ENCODE measurements at regions not wholly inside any gene's neighbourhood (a gene's known extent, or its start where the extent isn't known, plus 50 kb on each side); places are given as distances from the start of the nearest gene placed in this dataset.
"Not testable (repeated sequence)": the region's sequence is repeated elsewhere in the genome, so short reads cannot be mapped to it uniquely, and the experiment has no call there.

GRCh38 chr6:135680964-135681913 lies 170.3 kb upstream of the PDE7B start:
- Histone ChIP-seq H3K79me2 (ENCODE audit: low read length) (no peaks in the 10 kb centered on the region), H3K4me3 (ENCODE audit: low read length) (no peak overlapping the region), H3K9ac (ENCODE audit: low read length) (0 out of 2 replicates have a peak overlapping the region, but pooled peaks have one; percentile 22), H3K4me2 (ENCODE audit: low read length) (peak overlapping the region; percentile 51), H3K9me3 (ENCODE audit: low read length) (no peaks in the 10 kb centered on the region), H2AFZ (ENCODE audit: low read length) (no peak overlapping the region), H3K4me1 (ENCODE audit: insufficient read depth, low read length) (peaks cover 10% of the 10 kb centered on the region), H4K20me1 (ENCODE audit: low read length) (no peaks in the 10 kb centered on the region), H3F3A (ENCODE audit: low read length, unreplicated experiment) (no peaks in the 10 kb centered on the region), H3K27ac (ENCODE audit: low read length) (peak overlapping the region; percentile 82), H3K36me3 (ENCODE audit: low read depth, low read length) (no peaks in the 10 kb centered on the region), H3K9me2 (replicated peaks; ENCODE audit: low read length) (no peaks in the 10 kb centered on the region), H3K27me3 (ENCODE audit: low read length) (no peaks in the 10 kb centered on the region)
- POLR2A ChIA-PET (ENCODE audit: unreplicated experiment) = interaction anchor here (0.6 to 0.7 kb wide), 5 partner anchors 183 to 1960 kb away, joined by 3 to 18 read pairs (median 7); no protein-coding TSS in a partner anchor
- CTCF ChIA-PET = interaction anchor here (0.6 kb wide), 1 partner anchor 143 kb away, joined by 3 read pairs; no protein-coding TSS in a partner anchor
- ATAC-seq (peak; percentile 92), DNase-seq (peak; percentile 73)
- intact Hi-C loops (cut with micrococcal nuclease) = loop anchor here (5.0 kb wide), 1 partner anchor 41 kb away; no protein-coding TSS in a partner anchor
- BruUV-seq (replicated peaks) = no TSS peak
- TF ChIP-seq, protein P1, sequence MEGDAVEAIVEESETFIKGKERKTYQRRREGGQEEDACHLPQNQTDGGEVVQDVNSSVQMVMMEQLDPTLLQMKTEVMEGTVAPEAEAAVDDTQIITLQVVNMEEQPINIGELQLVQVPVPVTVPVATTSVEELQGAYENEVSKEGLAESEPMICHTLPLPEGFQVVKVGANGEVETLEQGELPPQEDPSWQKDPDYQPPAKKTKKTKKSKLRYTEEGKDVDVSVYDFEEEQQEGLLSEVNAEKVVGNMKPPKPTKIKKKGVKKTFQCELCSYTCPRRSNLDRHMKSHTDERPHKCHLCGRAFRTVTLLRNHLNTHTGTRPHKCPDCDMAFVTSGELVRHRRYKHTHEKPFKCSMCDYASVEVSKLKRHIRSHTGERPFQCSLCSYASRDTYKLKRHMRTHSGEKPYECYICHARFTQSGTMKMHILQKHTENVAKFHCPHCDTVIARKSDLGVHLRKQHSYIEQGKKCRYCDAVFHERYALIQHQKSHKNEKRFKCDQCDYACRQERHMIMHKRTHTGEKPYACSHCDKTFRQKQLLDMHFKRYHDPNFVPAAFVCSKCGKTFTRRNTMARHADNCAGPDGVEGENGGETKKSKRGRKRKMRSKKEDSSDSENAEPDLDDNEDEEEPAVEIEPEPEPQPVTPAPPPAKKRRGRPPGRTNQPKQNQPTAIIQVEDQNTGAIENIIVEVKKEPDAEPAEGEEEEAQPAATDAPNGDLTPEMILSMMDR (conservative IDR thresholded peaks at IDR 0.05; ENCODE audit: low read depth, low read length) = no peak
- no peak for TF ChIP-seq EZH2 (IDR thresholded peaks at IDR 0.05; ENCODE audit: low read length, unreplicated experiment)
- no peak for TF ChIP-seq EZH2phosphoT487 (IDR thresholded peaks at IDR 0.05; ENCODE audit: borderline replicate concordance, low read length)

- ChIA-PET POLR2A (ENCODE audit: unreplicated experiment) (no interaction called here), CTCF (no interaction called here)
- H3K4me2 ChIP-seq (ENCODE audit: low read length) = no peak overlapping the region
- no peak overlapping the region for H2AFZ ChIP-seq (ENCODE audit: low read length)
- H3K36me3 ChIP-seq (ENCODE audit: low read depth, low read length) = no peaks in the 10 kb centered on the region
- no peaks in the 10 kb centered on the region for H3K9me2 ChIP-seq (replicated peaks; ENCODE audit: low read length)
- no peaks in the 10 kb centered on the region for H3K9me3 ChIP-seq (ENCODE audit: low read length)
- H3K79me2 ChIP-seq (ENCODE audit: low read length) = no peaks in the 10 kb centered on the region
- no peaks in the 10 kb centered on the region for H3F3A ChIP-seq (ENCODE audit: low read length, unreplicated experiment)
- BruUV-seq (replicated peaks) = no TSS peak
- ATAC-seq = peak; percentile 48
- intact Hi-C loops (cut with micrococcal nuclease) = no loop called here
- H3K4me1 ChIP-seq (ENCODE audit: insufficient read depth, low read length) = peaks cover 7% of the 10 kb centered on the region; the same call in 1 of the 2 replicates
- no peaks in the 10 kb centered on the region for H3K27me3 ChIP-seq (ENCODE audit: low read length)
- no peak overlapping the region for H3K9ac ChIP-seq (ENCODE audit: low read length)
- H4K20me1 ChIP-seq (ENCODE audit: low read length) = no peaks in the 10 kb centered on the region
- no peak for TF ChIP-seq EZH2phosphoT487 (IDR thresholded peaks at IDR 0.05; ENCODE audit: borderline replicate concordance, low read length)
- TF ChIP-seq, protein P1 (conservative IDR thresholded peaks at IDR 0.05; ENCODE audit: low read depth, low read length) = no peak
- no peak for TF ChIP-seq EZH2 (IDR thresholded peaks at IDR 0.05; ENCODE audit: low read length, unreplicated experiment)
- H3K27ac ChIP-seq (ENCODE audit: low read length) = peak overlapping the region; percentile 42
- DNase-seq = peak; percentile 17
- H3K4me3 ChIP-seq (ENCODE audit: low read length) = no peak overlapping the region
These were observed 164.7 kb upstream of the PDE7B start for GRCh38 chr6:135686784-135687301.

DNA sequence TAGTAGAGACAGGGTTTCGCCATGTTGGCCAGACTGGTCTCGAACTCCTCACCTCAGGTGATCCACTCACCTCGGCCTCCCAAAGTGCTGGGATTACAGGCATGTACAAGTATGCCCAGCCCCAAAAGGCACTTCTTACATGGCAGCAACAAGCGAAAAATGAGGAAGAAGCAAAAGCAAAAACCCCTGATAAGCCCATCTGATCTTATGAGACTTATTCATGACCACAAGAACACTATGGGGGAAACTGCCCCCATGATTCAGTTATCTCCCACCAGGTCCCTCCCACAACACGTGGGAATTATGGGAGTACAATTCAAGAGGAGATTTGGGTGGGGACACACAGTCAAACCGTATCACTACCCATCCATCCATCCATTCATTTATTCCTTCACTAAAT lies 163.0 kb upstream of the PDE7B start:
- BruUV-seq (replicated peaks); H4K20me1 ChIP-seq (ENCODE audit: low read length); ATAC-seq; H2AFZ ChIP-seq (ENCODE audit: low read length); POLR2A ChIA-PET (ENCODE audit: unreplicated experiment); H3F3A ChIP-seq (ENCODE audit: low read length, unreplicated experiment); H3K4me2 ChIP-seq (ENCODE audit: low read length); H3K27me3 ChIP-seq (ENCODE audit: low read length); CTCF ChIA-PET; H3K9me3 ChIP-seq (ENCODE audit: low read length); H3K36me3 ChIP-seq (ENCODE audit: low read depth, low read length); H3K79me2 ChIP-seq (ENCODE audit: low read length); DNase-seq; H3K9ac ChIP-seq (ENCODE audit: low read length); H3K4me3 ChIP-seq (ENCODE audit: low read length); intact Hi-C loops (cut with micrococcal nuclease); H3K4me1 ChIP-seq (ENCODE audit: insufficient read depth, low read length); H3K9me2 ChIP-seq (replicated peaks; ENCODE audit: low read length); H3K27ac ChIP-seq (ENCODE audit: low read length): not testable (repeated sequence)
